H9 (cell line): ENCODE measurements at regions not wholly inside any gene's neighbourhood (a gene's known extent, or its start where the extent isn't known, plus 50 kb on each side); places are given as distances from the start of the nearest gene placed in this dataset.

Experiments
- DNase-seq: peaks from one replicate; pipeline ENCODE4 v3.0.0-alpha.2; 2017
- H2AFZ ChIP-seq: one replicate; pipeline ENCODE4 v1.6.1; 2013; ENCODE audit warnings: mild to moderate bottlenecking, low read length, control low read depth, moderate library complexity
- H2AK5ac ChIP-seq: 2 replicates; pipeline ENCODE4 v1.6.1; 2013; ENCODE audit warnings: low read length, control low read depth, mixed read lengths; ENCODE audit not compliant: insufficient read length
- H2BK120ac ChIP-seq: one replicate; pipeline ENCODE4 v1.6.1; 2013; ENCODE audit warnings: low read depth, mild to moderate bottlenecking, low read length, control low read depth, inconsistent platforms; ENCODE audit not compliant: poor library complexity, severe bottlenecking
- H2BK12ac ChIP-seq: 2 replicates; pipeline ENCODE4 v1.6.1; 2013; ENCODE audit warnings: low read length, control low read depth, mixed read lengths, low read depth; ENCODE audit not compliant: insufficient read length
- H2BK15ac ChIP-seq: 2 replicates; pipeline ENCODE4 v1.6.1; 2013; ENCODE audit warnings: low read depth, low read length, control low read depth
- H2BK20ac ChIP-seq: one replicate; pipeline ENCODE4 v1.6.1; 2013; ENCODE audit warnings: low read depth, mild to moderate bottlenecking, low read length, control low read depth, inconsistent platforms; ENCODE audit not compliant: poor library complexity, severe bottlenecking
- H2BK5ac ChIP-seq: 2 replicates; pipeline ENCODE4 v1.6.1; 2013; ENCODE audit warnings: low read length, control low read depth, mixed read lengths; ENCODE audit not compliant: insufficient read length
- H3K14ac ChIP-seq: 2 replicates; pipeline ENCODE4 v1.6.1; 2013; ENCODE audit warnings: low read length, control low read depth; ENCODE audit not compliant: insufficient read depth
- H3K18ac ChIP-seq: 2 replicates; pipeline ENCODE4 v1.6.1; 2013; ENCODE audit warnings: low read depth, mild to moderate bottlenecking, mixed read lengths, low read length, control low read depth; ENCODE audit not compliant: insufficient read length
- H3K23ac ChIP-seq: 2 replicates; pipeline ENCODE4 v1.6.1; 2013; ENCODE audit warnings: low read length, control low read depth, mixed read lengths, low read depth; ENCODE audit not compliant: insufficient read length
- H3K23me2 ChIP-seq: 2 replicates; pipeline ENCODE4 v1.6.1; 2013; ENCODE audit warnings: low read depth, mild to moderate bottlenecking, mixed read lengths, low read length, control low read depth; ENCODE audit not compliant: insufficient read length, poor library complexity, severe bottlenecking
- H3K27ac ChIP-seq: 2 replicates; pipeline ENCODE4 v1.5.1; 2013; ENCODE audit warnings: low read length, control low read depth, mixed read lengths, low read depth; ENCODE audit not compliant: insufficient read length
- H3K27me3 ChIP-seq: 2 replicates; pipeline ENCODE4 v1.6.1; 2013; ENCODE audit warnings: low read length, control low read depth, inconsistent platforms; ENCODE audit not compliant: insufficient read depth
- H3K4ac ChIP-seq: 2 replicates; pipeline ENCODE4 v1.6.1; 2013; ENCODE audit warnings: low read depth, mild to moderate bottlenecking, control low read depth, inconsistent platforms, low read length, moderate library complexity
- H3K4me1 ChIP-seq: 2 replicates; pipeline ENCODE4 v1.6.1; 2013; ENCODE audit warnings: low read length, control low read depth, inconsistent platforms; ENCODE audit not compliant: insufficient read depth
- H3K4me2 ChIP-seq: 2 replicates; pipeline ENCODE4 v1.6.1; 2013; ENCODE audit warnings: low read length, control low read depth, mixed read lengths; ENCODE audit not compliant: insufficient read length, insufficient read depth
- H3K56ac ChIP-seq: 2 replicates; pipeline ENCODE4 v1.6.1; 2013; ENCODE audit warnings: low read depth, mild to moderate bottlenecking, mixed read lengths, low read length, control low read depth; ENCODE audit not compliant: insufficient read length
- H3K79me1 ChIP-seq: 2 replicates; pipeline ENCODE4 v1.6.1; 2013; ENCODE audit warnings: low read depth, mild to moderate bottlenecking, moderate library complexity, low read length, control low read depth, inconsistent platforms; ENCODE audit not compliant: insufficient read depth, poor library complexity, severe bottlenecking
- H3K79me2 ChIP-seq: 2 replicates; pipeline ENCODE4 v1.6.1; 2013; ENCODE audit warnings: low read length, control low read depth, inconsistent platforms; ENCODE audit not compliant: insufficient read depth
- H3K9ac ChIP-seq: 2 replicates; pipeline ENCODE4 v1.6.1; 2013; ENCODE audit warnings: low read length, control low read depth, mixed read lengths; ENCODE audit not compliant: insufficient read length; ENCODE audit errors: extremely low read depth
- H3K9me3 ChIP-seq: one replicate; pipeline ENCODE4 v1.6.1; 2013; ENCODE audit warnings: low read depth, low read length, inconsistent platforms; ENCODE audit not compliant: control insufficient read depth
- H3T11ph ChIP-seq: one replicate; pipeline ENCODE4 v1.6.1; 2013; ENCODE audit warnings: mild to moderate bottlenecking, low read length, control low read depth, inconsistent platforms
- H4K20me1 ChIP-seq: one replicate; pipeline ENCODE4 v1.6.1; 2013; ENCODE audit not compliant: control insufficient read depth, insufficient read length, insufficient read depth
- H4K5ac ChIP-seq: 2 replicates; pipeline ENCODE4 v1.6.1; 2013; ENCODE audit warnings: low read depth, mild to moderate bottlenecking, mixed read lengths, low read length, control low read depth; ENCODE audit not compliant: insufficient read length
- H4K8ac ChIP-seq: replicated peaks from 2 replicates; pipeline ENCODE4 v1.6.1; 2013; ENCODE audit warnings: low read length, control low read depth, mixed read lengths, low read depth; ENCODE audit not compliant: insufficient read length
- H4K91ac ChIP-seq: 2 replicates; pipeline ENCODE4 v1.6.1; 2013; ENCODE audit warnings: low read depth, mild to moderate bottlenecking, moderate library complexity, mixed read lengths, low read length, control low read depth; ENCODE audit not compliant: insufficient read length
- H3K27ac Mint-ChIP-seq, 3 experiments: 2 replicates in 2 of 3; 3 replicates in 1 of 3; pipeline ENCODE4 v1.8.0; 2020 to 2021; ENCODE audit warnings: mixed read lengths in 3 of 3, mild to moderate bottlenecking in 1 of 3, moderate library complexity in 1 of 3
- H3K27me3 Mint-ChIP-seq: 2 replicates; pipeline ENCODE4 v1.8.0; 2021; ENCODE audit warnings: low read depth, mild to moderate bottlenecking, moderate library complexity, mixed read lengths
- H3K36me3 Mint-ChIP-seq, 3 experiments: 2 replicates in 2 of 3; 3 replicates in 1 of 3; pipeline ENCODE4 v1.8.0; 2020 to 2021; ENCODE audit warnings: low read depth in 3 of 3, mixed read lengths in 3 of 3; ENCODE audit not compliant: insufficient read depth in 1 of 3
- H3K4me1 Mint-ChIP-seq, 2 experiments: 2 replicates each; pipeline ENCODE4 v1.8.0; 2020; ENCODE audit warnings: mixed read lengths in 2 of 2
- H3K4me3 Mint-ChIP-seq, 2 experiments: 2 replicates in 1 of 2; 3 replicates in 1 of 2; pipeline ENCODE4 v1.8.0; 2020 to 2021; ENCODE audit warnings: mild to moderate bottlenecking in 2 of 2, mixed read lengths in 2 of 2, moderate library complexity in 1 of 2
- H3K9me3 Mint-ChIP-seq, 2 experiments: 2 replicates in 1 of 2; 3 replicates in 1 of 2; pipeline ENCODE4 v1.8.0; 2020; ENCODE audit warnings: mild to moderate bottlenecking in 2 of 2, mixed read lengths in 2 of 2, moderate library complexity in 1 of 2
- WGBS: extraction: QIAGEN DNeasy Blood & Tissue Kit; methylation state at CpG from one replicate; pipeline ENCODE4 v1.1.7; 2013; ENCODE audit warnings: missing lambda C conversion rate, low lambda C conversion rate, mixed read lengths; ENCODE audit not compliant: insufficient read length; ENCODE audit errors: extremely low coverage; 5-methylcytosine and 5-hydroxymethylcytosine counted together
- TF ChIP-seq, protein P1 (sequence below): fragments of 200-600 bp; sonication (generic); conservative IDR thresholded peaks from 3 replicates; pipeline ENCODE4 v1.8.0; 2021; ENCODE audit warnings: antibody characterized with exemption, mild to moderate bottlenecking

DNA sequence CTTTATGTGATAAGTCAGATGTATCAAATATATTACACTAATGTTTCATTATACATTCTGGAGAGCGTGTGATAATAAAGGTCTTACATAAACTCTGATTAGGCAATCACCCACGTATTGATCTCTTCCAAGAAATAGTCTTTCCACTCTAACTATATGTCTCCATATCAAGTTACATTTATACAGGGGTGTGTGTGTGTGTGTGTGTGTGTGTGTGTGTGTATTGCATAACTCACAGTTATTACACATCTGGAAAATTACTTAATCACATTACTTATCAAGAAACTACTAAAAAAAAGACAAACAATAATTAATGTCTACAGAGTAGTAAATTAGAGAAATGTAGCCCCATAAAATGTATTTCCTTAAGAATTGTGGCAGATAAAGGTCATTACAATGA lies 339.8 kb downstream of the CDH19 start:
- no peaks in the 10 kb centered on the region for H3K27me3 Mint-ChIP-seq
- Histone ChIP-seq H3K4ac (no peak overlapping the region), H3K27me3 (no peaks in the 10 kb centered on the region), H3K56ac (no peak overlapping the region), H3K23ac (no peak overlapping the region), H2AFZ (no peak overlapping the region), H3K27ac (no peak overlapping the region), H2BK120ac (no peak overlapping the region), H4K8ac (no peak overlapping the region), H3K4me1 (no peaks in the 10 kb centered on the region), H3K4me2 (no peak overlapping the region), H3K18ac (no peak overlapping the region), H3K79me1 (no peaks in the 10 kb centered on the region), H4K91ac (no peak overlapping the region), H3K79me2 (no peaks in the 10 kb centered on the region), H2BK5ac (no peak overlapping the region), H4K20me1 (no peaks in the 10 kb centered on the region), H3T11ph (no peak overlapping the region), H2BK15ac (no peak overlapping the region), H2AK5ac (no peak overlapping the region), H3K9ac (no peak overlapping the region), H3K9me3 (peaks cover 4% of the 10 kb centered on the region), H3K14ac (no peak overlapping the region), H2BK20ac (no peak overlapping the region), H2BK12ac (no peak overlapping the region), H4K5ac (no peak overlapping the region), H3K23me2 (no peaks in the 10 kb centered on the region)
- H3K4me1 Mint-ChIP-seq = no peaks in the 10 kb centered on the region
- TF ChIP-seq, protein P1, sequence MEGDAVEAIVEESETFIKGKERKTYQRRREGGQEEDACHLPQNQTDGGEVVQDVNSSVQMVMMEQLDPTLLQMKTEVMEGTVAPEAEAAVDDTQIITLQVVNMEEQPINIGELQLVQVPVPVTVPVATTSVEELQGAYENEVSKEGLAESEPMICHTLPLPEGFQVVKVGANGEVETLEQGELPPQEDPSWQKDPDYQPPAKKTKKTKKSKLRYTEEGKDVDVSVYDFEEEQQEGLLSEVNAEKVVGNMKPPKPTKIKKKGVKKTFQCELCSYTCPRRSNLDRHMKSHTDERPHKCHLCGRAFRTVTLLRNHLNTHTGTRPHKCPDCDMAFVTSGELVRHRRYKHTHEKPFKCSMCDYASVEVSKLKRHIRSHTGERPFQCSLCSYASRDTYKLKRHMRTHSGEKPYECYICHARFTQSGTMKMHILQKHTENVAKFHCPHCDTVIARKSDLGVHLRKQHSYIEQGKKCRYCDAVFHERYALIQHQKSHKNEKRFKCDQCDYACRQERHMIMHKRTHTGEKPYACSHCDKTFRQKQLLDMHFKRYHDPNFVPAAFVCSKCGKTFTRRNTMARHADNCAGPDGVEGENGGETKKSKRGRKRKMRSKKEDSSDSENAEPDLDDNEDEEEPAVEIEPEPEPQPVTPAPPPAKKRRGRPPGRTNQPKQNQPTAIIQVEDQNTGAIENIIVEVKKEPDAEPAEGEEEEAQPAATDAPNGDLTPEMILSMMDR = no peak
- no peak overlapping the region for H3K27ac Mint-ChIP-seq
- DNase-seq = no peak
- WGBS = no CpG with 5 or more reads among the region's 2 CpGs
- H3K36me3 Mint-ChIP-seq = peaks cover 12 to 16% (median 13%) of the 10 kb centered on the region in 3 experiments
- peaks cover 15 to 16% of the 10 kb centered on the region in 2 experiments for H3K9me3 Mint-ChIP-seq
- H3K4me3 Mint-ChIP-seq = no peak overlapping the region
